Mesendoderm (in vitro differentiated cells): ENCODE measurements at regions not wholly inside any gene's neighbourhood (a gene's known extent, or its start where the extent isn't known, plus 50 kb on each side); places are given as distances from the start of the nearest gene placed in this dataset.
A peak's percentile ranks its signal among the peaks of the same experiment; 100 is the strongest.

ENCODE experiments used
- DNase-seq: peaks from one replicate; pipeline ENCODE4 v3.0.0; 2013
- H2AK5ac ChIP-seq: 2 replicates; pipeline ENCODE4 v1.6.1; 2013; ENCODE audit warnings: low read length, inconsistent platforms
- H2BK120ac ChIP-seq: 2 replicates; pipeline ENCODE4 v1.6.1; 2013; ENCODE audit warnings: low read depth, mild to moderate bottlenecking, low read length, moderate library complexity, mixed read lengths
- H2BK15ac ChIP-seq: replicated peaks from 2 replicates; pipeline ENCODE4 v1.6.1; 2013; ENCODE audit warnings: low read depth, mild to moderate bottlenecking, moderate library complexity
- H2BK5ac ChIP-seq: 2 replicates; pipeline ENCODE4 v1.6.1; 2013; ENCODE audit warnings: low read length, inconsistent platforms
- H3K18ac ChIP-seq: 2 replicates; pipeline ENCODE4 v1.6.1; 2013; ENCODE audit warnings: mild to moderate bottlenecking, low read length, mixed read lengths
- H3K23ac ChIP-seq: one replicate; pipeline ENCODE4 v1.6.1; 2013; ENCODE audit warnings: low read length
- H3K27ac ChIP-seq: 2 replicates; pipeline ENCODE4 v1.5.1; 2013; ENCODE audit warnings: low read depth, mild to moderate bottlenecking, inconsistent platforms, low read length, moderate library complexity
- H3K27me3 ChIP-seq: 2 replicates; pipeline ENCODE4 v1.6.1; 2013; ENCODE audit warnings: low read length, control low read depth, mild to moderate bottlenecking, inconsistent platforms; ENCODE audit not compliant: insufficient read depth, poor library complexity
- H3K36me3 ChIP-seq: 2 replicates; pipeline ENCODE4 v1.6.1; 2013; ENCODE audit warnings: low read length, inconsistent platforms; ENCODE audit not compliant: control insufficient read depth, insufficient read depth
- H3K4ac ChIP-seq: one replicate; pipeline ENCODE4 v1.6.1; 2013; ENCODE audit warnings: low read depth, mild to moderate bottlenecking, low read length, moderate library complexity
- H3K4me1 ChIP-seq: 2 replicates; pipeline ENCODE4 v1.6.1; 2013; ENCODE audit warnings: low read depth, low read length, inconsistent platforms; ENCODE audit not compliant: control insufficient read depth
- H3K4me2 ChIP-seq: 2 replicates; pipeline ENCODE4 v1.6.1; 2013; ENCODE audit warnings: low read length
- H3K4me3 ChIP-seq: 2 replicates; pipeline ENCODE4 v1.5.1; 2013; ENCODE audit warnings: mild to moderate bottlenecking, low read length
- H3K56ac ChIP-seq: one replicate; pipeline ENCODE4 v1.6.1; 2013; ENCODE audit warnings: low read length
- H3K79me1 ChIP-seq: 2 replicates; pipeline ENCODE4 v1.6.1; 2013; ENCODE audit warnings: low read length, inconsistent platforms
- H3K79me2 ChIP-seq: 2 replicates; pipeline ENCODE4 v1.6.1; 2013; ENCODE audit warnings: mild to moderate bottlenecking, low read length; ENCODE audit not compliant: control insufficient read depth, insufficient read depth
- H3K9ac ChIP-seq: 2 replicates; pipeline ENCODE4 v1.6.1; 2013; ENCODE audit warnings: low read length, inconsistent platforms
- H4K5ac ChIP-seq: one replicate; pipeline ENCODE4 v1.6.1; 2013; ENCODE audit warnings: low read length
- H4K8ac ChIP-seq: one replicate; pipeline ENCODE4 v1.6.1; 2013; ENCODE audit warnings: low read depth, mild to moderate bottlenecking, control low read depth, low read length, moderate library complexity
- WGBS: extraction: QIAGEN DNeasy Blood & Tissue Kit; methylation state at CpG from one replicate; pipeline ENCODE4 v1.1.7; 2013; ENCODE audit warnings: low lambda C conversion rate, missing lambda C conversion rate; ENCODE audit not compliant: insufficient coverage; ENCODE audit errors: extremely low coverage; 5-methylcytosine and 5-hydroxymethylcytosine counted together

DNA sequence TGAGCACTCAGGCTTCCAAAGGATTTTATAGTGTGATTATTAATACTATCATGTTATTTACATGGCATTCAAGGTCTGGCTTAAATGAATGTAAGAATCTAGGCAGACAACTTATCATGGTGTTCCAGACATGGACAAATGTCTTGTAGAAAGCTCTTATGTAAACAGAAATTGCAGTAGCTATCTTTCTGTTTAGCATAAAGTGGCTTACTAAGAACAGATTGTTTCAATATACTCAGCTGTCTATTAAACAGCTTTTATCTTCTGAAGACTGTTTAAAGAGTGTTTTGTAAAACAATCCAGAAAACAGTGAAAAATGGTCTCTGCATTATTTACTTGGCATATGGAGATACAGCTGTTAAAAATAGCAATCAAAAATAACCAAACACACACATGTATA, 1061.8 kb upstream of the SEL1L start:
- Histone ChIP-seq H3K18ac (no peak overlapping the region), H2AK5ac (no peak overlapping the region), H4K5ac (no peak overlapping the region), H3K4ac (no peak overlapping the region), H3K27ac (no peak overlapping the region), H3K79me2 (no peaks in the 10 kb centered on the region), H3K23ac (no peak overlapping the region), H3K27me3 (no peaks in the 10 kb centered on the region), H4K8ac (no peak overlapping the region), H2BK120ac (no peak overlapping the region), H3K36me3 (no peaks in the 10 kb centered on the region), H3K4me2 (no peak overlapping the region), H2BK15ac (no peak overlapping the region), H3K9ac (no peak overlapping the region), H3K79me1 (no peaks in the 10 kb centered on the region), H3K56ac (no peak overlapping the region), H3K4me1 (no peaks in the 10 kb centered on the region), H3K4me3 (no peak overlapping the region), H2BK5ac (no peak overlapping the region)
- DNase-seq, result no peak

GRCh38 chr14:82602794-82603193, 1069.1 kb upstream of the SEL1L start:
- no peaks in the 10 kb centered on the region for H3K79me1 ChIP-seq
- no peak overlapping the region for H3K23ac ChIP-seq
- H4K8ac ChIP-seq, result no peak overlapping the region
- H3K18ac ChIP-seq, result no peak overlapping the region
- H3K4me1 ChIP-seq, result no peaks in the 10 kb centered on the region
- H2BK120ac ChIP-seq, result no peak overlapping the region
- no peak overlapping the region for H2BK15ac ChIP-seq
- H3K4me3 ChIP-seq, result no peak overlapping the region
- H3K36me3 ChIP-seq, result no peaks in the 10 kb centered on the region
- H2AK5ac ChIP-seq, result no peak overlapping the region
- H4K5ac ChIP-seq, result no peak overlapping the region
- no peak overlapping the region for H3K9ac ChIP-seq
- H3K27me3 ChIP-seq, result no peaks in the 10 kb centered on the region
- H2BK5ac ChIP-seq, result no peak overlapping the region
- no peak overlapping the region for H3K56ac ChIP-seq
- H3K4ac ChIP-seq, result no peak overlapping the region
- H3K27ac ChIP-seq, result no peak overlapping the region
- WGBS, result no CpG with 5 or more reads among the region's 1 CpG
- DNase-seq, result no peak
- H3K4me2 ChIP-seq, result no peak overlapping the region
- H3K79me2 ChIP-seq, result no peaks in the 10 kb centered on the region

DNA sequence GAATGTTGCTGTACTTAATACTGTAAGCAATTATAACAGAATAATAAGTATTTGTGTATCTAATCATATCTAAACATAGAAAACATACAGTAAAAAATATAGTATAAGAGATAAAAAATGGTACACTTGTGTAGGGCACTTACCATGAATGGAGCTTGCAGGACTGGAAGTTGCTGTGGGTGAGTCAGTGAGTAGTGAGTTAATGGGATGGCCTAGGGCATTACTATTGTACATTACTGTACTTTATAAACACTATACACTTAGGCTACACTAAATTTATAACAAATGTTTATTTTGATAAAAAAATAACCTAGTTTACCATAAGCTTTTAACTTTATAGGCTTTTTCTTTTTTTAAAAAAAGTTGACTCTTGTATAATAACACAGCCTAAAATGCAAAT, 1071.2 kb upstream of the SEL1L start:
- H4K8ac ChIP-seq, result no peak overlapping the region
- no peak overlapping the region for H3K9ac ChIP-seq
- H3K79me1 ChIP-seq, result no peaks in the 10 kb centered on the region
- no peak overlapping the region for H3K4me2 ChIP-seq
- no peak overlapping the region for H2BK5ac ChIP-seq
- H4K5ac ChIP-seq, result no peak overlapping the region
- no peak overlapping the region for H3K4me3 ChIP-seq
- H3K79me2 ChIP-seq, result no peaks in the 10 kb centered on the region
- H3K27ac ChIP-seq, result no peak overlapping the region
- no peak for DNase-seq
- H3K27me3 ChIP-seq, result no peaks in the 10 kb centered on the region
- H3K4me1 ChIP-seq, result no peaks in the 10 kb centered on the region
- H2BK120ac ChIP-seq, result no peak overlapping the region
- H3K23ac ChIP-seq, result no peak overlapping the region
- no peak overlapping the region for H3K18ac ChIP-seq
- H2AK5ac ChIP-seq, result no peak overlapping the region
- no peak overlapping the region for H2BK15ac ChIP-seq
- H3K36me3 ChIP-seq, result no peaks in the 10 kb centered on the region
- no peak overlapping the region for H3K56ac ChIP-seq
- H3K4ac ChIP-seq, result no peak overlapping the region

- no peak overlapping the region for H3K23ac ChIP-seq
- no peak overlapping the region for H3K4ac ChIP-seq
- H3K4me3 ChIP-seq, result no peak overlapping the region
- H3K79me1 ChIP-seq, result no peaks in the 10 kb centered on the region
- no peaks in the 10 kb centered on the region for H3K36me3 ChIP-seq
- no peak overlapping the region for H2BK120ac ChIP-seq
- no peaks in the 10 kb centered on the region for H3K79me2 ChIP-seq
- H3K9ac ChIP-seq, result no peak overlapping the region
- H4K8ac ChIP-seq, result no peak overlapping the region
- H3K4me2 ChIP-seq, result no peak overlapping the region
- DNase-seq, result peak; percentile 39
- H3K56ac ChIP-seq, result no peak overlapping the region
- H3K27me3 ChIP-seq, result no peaks in the 10 kb centered on the region
- no peak overlapping the region for H4K5ac ChIP-seq
- H2BK15ac ChIP-seq, result no peak overlapping the region
- H3K27ac ChIP-seq, result no peak overlapping the region
- no peak overlapping the region for H2AK5ac ChIP-seq
- H3K4me1 ChIP-seq, result no peaks in the 10 kb centered on the region
- H3K18ac ChIP-seq, result no peak overlapping the region
- H2BK5ac ChIP-seq, result no peak overlapping the region
- no CpG with 5 or more reads among the region's 9 CpGs for WGBS
These were observed 1088.3 kb upstream of the SEL1L start for GRCh38 chr14:82621881-82622450.

DNA sequence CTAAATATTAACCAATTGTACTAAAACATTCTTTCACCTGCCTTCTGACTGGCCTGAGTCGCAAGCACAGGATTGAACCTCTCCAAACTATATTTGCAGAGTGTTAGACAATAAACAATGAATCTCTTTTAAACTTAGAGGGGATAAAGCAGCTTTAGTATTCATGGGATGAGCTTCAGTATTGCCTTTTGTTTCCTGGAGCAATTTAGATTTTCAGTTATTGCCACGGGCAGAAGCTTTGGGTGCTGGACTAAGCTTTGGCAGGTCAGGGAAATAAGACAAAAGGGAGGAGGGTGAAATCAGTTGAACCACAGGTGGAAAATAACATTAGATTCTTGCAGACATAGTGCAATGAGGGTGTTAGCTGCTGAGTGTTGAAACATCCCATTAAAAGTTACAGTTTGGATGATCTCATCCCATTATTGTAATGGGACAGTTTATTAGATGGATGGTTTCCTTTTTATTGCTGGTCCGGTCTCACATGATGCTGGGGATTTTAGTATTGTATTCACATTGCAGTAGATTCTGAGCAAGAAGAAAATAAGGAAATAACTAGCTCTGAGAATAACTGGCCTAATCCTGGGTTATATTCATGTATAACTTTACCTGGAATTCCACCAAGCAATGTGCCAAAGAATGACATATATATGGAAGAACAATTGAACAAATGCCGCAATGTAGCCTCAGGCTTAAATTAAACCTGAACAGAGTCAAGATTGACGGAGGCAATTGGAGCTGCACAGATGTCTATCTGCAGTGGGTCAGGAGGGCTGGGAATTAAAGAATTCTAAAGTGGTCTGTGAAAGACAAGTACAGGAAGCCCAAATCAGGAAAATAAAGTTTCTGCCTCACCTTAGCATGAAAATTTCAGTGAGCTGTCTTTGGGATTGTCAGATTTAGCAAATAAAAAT, 1092.8 kb upstream of the SEL1L start:
- Histone ChIP-seq H4K8ac (no peak overlapping the region), H3K27ac (no peak overlapping the region), H3K56ac (no peak overlapping the region), H2AK5ac (no peak overlapping the region), H4K5ac (no peak overlapping the region), H3K79me1 (no peaks in the 10 kb centered on the region), H3K79me2 (no peaks in the 10 kb centered on the region), H3K4me3 (no peak overlapping the region), H3K4ac (no peak overlapping the region), H2BK120ac (no peak overlapping the region), H2BK15ac (no peak overlapping the region), H3K36me3 (no peaks in the 10 kb centered on the region), H3K27me3 (no peaks in the 10 kb centered on the region), H2BK5ac (no peak overlapping the region), H3K23ac (no peak overlapping the region), H3K18ac (no peak overlapping the region), H3K4me2 (no peak overlapping the region), H3K4me1 (no peaks in the 10 kb centered on the region), H3K9ac (no peak overlapping the region)
- DNase-seq, result no peak
- no CpG with 5 or more reads among the region's 5 CpGs for WGBS

DNA sequence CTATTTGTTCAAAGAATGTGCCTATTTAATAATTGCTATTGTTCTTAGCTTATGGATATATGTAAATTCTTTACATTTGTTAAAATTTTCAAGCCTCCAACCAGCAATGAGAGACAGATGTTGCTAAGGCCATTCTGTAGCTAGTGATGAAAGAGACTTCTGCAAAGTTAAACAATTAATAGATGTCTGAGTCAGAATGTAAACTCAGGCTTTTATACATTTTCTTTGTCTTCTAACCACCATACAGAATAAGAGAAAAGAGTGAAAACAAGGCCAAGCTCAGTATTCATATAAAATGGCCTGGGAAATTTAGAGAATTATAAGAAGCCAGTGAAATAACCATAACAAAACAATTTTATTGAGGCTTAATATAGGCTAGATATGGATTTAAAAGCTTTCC, 1102.3 kb upstream of the SEL1L start:
- H3K36me3 ChIP-seq, result no peaks in the 10 kb centered on the region
- no peak overlapping the region for H3K9ac ChIP-seq
- no peaks in the 10 kb centered on the region for H3K79me1 ChIP-seq
- no peak overlapping the region for H4K5ac ChIP-seq
- H3K4me1 ChIP-seq, result no peaks in the 10 kb centered on the region
- H3K23ac ChIP-seq, result no peak overlapping the region
- H4K8ac ChIP-seq, result no peak overlapping the region
- H2BK5ac ChIP-seq, result no peak overlapping the region
- no peak overlapping the region for H3K56ac ChIP-seq
- H2BK120ac ChIP-seq, result no peak overlapping the region
- no peak for DNase-seq
- H3K27me3 ChIP-seq, result no peaks in the 10 kb centered on the region
- no peak overlapping the region for H2AK5ac ChIP-seq
- no peaks in the 10 kb centered on the region for H3K79me2 ChIP-seq
- no peak overlapping the region for H3K4me3 ChIP-seq
- H2BK15ac ChIP-seq, result no peak overlapping the region
- H3K27ac ChIP-seq, result no peak overlapping the region
- no peak overlapping the region for H3K4ac ChIP-seq
- no peak overlapping the region for H3K18ac ChIP-seq
- H3K4me2 ChIP-seq, result no peak overlapping the region
